ENCODE measurements at regions not wholly inside any gene's neighbourhood (a gene's known extent, or its start where the extent isn't known, plus 50 kb on each side); places are given as distances from the start of the nearest gene placed in this dataset.

DNA sequence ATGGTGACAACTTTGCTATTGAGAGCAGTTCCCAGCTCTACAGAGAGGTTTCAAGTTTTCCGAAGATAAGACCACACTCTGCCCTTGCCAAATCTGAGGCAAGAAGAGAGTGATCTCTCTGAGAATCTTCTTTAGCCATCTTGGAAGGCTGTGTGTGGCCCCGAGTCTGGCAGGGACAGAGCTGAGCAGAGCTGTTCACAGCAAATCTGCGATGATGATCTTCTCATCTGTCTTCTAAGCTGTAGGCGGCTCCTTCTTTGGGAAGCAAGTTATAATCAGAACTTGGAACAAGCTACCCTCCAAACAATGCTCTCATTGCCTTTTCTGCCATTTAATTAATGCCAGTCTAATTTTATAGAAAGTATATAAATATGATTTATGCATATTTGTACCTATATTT is 379.0 kb upstream of the MEF2C start:
- TF ChIP-seq POLR2A (IDR thresholded peaks at IDR 0.05; ENCODE audit: low read depth) (no peak), EP300 (IDR thresholded peaks at IDR 0.05) (no peak), POLR2AphosphoS5 (IDR thresholded peaks at IDR 0.05) (no peak)
- TF ChIP-seq, protein P1, sequence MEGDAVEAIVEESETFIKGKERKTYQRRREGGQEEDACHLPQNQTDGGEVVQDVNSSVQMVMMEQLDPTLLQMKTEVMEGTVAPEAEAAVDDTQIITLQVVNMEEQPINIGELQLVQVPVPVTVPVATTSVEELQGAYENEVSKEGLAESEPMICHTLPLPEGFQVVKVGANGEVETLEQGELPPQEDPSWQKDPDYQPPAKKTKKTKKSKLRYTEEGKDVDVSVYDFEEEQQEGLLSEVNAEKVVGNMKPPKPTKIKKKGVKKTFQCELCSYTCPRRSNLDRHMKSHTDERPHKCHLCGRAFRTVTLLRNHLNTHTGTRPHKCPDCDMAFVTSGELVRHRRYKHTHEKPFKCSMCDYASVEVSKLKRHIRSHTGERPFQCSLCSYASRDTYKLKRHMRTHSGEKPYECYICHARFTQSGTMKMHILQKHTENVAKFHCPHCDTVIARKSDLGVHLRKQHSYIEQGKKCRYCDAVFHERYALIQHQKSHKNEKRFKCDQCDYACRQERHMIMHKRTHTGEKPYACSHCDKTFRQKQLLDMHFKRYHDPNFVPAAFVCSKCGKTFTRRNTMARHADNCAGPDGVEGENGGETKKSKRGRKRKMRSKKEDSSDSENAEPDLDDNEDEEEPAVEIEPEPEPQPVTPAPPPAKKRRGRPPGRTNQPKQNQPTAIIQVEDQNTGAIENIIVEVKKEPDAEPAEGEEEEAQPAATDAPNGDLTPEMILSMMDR (IDR thresholded peaks at IDR 0.05): no peak

All from esophagus muscularis mucosa (tissue), 4 donors.